Uterus (tissue), 2 donors: ENCODE measurements at regions not wholly inside any gene's neighbourhood (a gene's known extent, or its start where the extent isn't known, plus 50 kb on each side); places are given as distances from the start of the nearest gene placed in this dataset.

Experiments used
- CTCF ChIP-seq, 4 experiments: fragments of 200-600 bp in 2 of 4; fragments of 450-650 bp in 2 of 4; sonication (generic) in 2 of 4; IDR thresholded peaks; one replicate each; pipeline ENCODE4 v1.5.1; 2016 to 2019; ENCODE audit warnings: antibody characterized with exemption in 4 of 4, mild to moderate bottlenecking in 2 of 4, moderate library complexity in 1 of 4
- POLR2A ChIP-seq, 2 donors: fragments of 450-650 bp; IDR thresholded peaks; one replicate each; pipeline ENCODE4 v1.6.1; 2016; ENCODE audit warnings: antibody characterized with exemption in 2 of 2, mild to moderate bottlenecking in 1 of 2, moderate library complexity in 1 of 2

GRCh38 chr12:128163086-128163485 lies 103.9 kb upstream of the TMEM132C start:
- TF ChIP-seq CTCF (IDR thresholded peaks at IDR 0.05) = no peak
- no peak for TF ChIP-seq POLR2A (IDR thresholded peaks at IDR 0.05)
